NCI-H2081 (cell line): ENCODE measurements at regions not wholly inside any gene's neighbourhood (a gene's known extent, or its start where the extent isn't known, plus 50 kb on each side); places are given as distances from the start of the nearest gene placed in this dataset.

ENCODE experiments used
- DNase-seq, 2 experiments: peaks; one replicate each; lab custom pipeline; 2025; lab: John Stamatoyannopoulos, UW

- no peak for DNase-seq
Observed at GRCh38 chr10:59553162-59553900, 156.3 kb downstream of the SLC16A9 start.

DNA sequence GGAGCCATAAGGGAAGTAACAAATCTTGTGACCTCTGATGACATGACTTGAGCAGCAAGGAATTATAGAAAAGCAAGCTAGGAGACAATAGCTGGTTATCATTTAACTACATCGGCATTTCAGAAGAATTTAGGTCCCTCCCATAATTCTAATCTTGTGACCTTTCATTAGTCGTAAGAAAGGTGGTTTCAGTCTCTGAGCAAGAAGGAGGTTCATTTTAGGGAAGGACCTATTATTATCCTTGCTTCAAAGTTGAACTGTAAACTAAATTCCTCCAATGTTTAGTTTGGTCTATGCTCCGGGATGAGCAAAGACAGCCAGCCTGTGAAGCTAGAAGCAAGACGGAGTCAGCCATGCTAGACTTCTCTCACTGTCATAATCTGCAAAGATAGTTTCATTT, 159.6 kb downstream of the SLC16A9 start:
- DNase-seq: no peak

DNA sequence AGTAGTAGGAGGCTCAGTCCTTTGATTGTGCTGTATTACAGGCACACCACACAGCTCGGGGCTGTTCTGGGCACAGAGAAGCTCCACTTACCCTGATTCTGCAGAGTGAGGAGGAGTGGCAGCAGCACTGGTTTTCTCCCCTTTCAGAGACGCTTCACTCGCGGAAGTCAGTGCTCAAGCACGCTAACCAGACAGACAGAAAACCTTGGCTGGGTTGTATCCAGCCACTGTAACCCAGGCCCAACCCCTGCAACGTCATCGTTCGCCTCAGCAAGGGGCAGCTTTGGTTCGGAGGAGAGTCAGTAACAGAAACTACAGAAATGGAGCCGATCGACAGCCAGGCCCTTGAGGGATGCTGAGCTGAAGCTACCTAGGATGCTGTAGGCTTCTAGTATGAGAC, 171.0 kb downstream of the SLC16A9 start:
- no peak for DNase-seq

DNA sequence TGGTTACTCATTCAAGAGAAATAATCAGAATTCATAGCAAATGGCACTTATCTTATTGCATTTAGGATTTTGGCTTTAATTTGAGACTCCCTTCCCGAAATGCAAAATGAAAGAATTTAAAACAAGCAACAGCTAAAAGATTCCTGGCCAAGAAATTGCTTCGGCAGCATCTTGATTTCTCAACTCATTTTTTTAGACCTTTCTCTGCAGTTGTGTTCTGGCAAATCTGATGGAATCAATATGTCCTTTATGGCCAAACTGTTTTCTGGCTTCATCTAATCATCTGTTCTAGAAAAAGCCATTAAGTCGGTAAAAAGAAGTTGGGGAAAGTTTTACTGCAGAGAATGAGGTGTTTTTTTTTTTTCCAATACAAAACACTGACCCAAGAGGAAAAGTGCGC, 172.1 kb downstream of the SLC16A9 start:
- no peak for DNase-seq

DNA sequence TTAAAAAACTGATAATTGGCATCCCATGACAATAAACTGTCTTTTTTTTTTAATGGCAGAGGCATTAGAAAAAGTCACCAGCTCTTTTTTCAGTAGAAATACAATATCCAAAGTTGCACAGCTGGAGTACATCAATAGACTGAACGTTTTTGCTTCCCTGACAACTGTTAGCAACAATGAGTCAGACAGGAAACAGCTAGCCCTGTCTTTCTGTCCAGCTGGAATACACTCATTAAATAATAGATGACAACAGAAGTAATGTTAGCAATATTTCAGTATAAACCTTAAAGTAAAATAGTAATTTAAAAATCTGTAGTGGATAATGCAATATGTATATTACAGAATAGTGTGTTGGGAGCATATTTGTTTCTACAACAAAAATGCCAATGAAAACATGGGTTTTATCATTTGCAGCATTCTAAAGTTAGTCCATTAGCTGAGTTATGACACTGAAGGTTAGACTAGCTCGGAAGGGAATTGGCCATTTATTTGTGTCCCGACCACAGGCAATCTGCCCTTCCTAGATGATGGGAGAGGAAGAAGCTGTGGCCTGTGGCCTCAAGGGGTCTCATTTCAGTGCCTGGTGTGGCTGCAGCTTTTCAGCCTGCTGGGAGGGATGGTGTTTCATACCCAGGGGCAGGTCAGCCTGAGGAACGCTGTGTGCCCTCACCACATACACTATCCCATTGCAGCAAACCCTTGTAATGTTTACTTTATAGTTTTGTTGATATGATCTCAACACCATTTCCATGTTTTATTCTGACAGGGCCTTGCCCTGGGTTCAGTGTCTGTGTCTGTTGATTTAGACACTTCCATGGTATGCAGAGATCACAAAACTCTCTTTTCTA, 173.3 kb downstream of the SLC16A9 start:
- DNase-seq: peak in 1 of 2 experiments; percentile 31

DNA sequence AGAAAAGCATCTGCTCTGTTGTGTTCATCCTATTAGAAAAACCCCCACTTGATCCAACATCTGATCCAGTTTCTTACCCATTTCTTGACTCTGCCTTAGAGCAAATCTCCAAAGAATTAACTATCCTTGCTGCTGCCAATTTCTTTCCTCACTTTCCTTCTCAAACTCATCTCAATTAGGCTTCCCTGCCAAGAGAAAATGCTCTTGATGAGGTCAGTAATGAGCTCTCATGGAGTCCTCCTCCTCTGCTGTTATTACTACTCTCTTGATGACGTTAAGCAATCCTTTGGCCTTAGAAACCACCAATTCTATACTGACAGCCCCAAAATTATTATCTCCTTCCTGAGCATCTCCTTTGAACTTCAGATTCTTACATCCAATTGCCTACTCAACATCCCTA, 162.0 kb upstream of the FAM13C start:
- no peak for DNase-seq

DNA sequence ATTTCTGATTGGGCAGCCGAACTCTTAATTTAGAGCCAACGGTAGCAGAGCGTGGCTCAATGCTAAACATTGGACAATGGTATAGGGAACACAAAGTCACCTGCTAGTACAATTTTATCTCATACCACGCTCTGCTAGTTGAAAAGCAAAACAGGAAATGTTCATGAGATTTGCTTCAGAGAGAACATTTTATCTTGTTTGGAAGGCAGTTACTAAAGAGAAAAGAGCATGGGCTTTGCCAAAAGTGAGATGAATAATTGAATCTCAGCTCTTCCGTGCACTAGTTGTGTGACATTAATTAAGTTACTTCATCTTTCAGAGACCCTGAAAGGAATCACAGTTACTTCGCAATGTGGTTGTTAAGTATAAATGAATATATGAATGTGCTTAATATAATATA, 161.5 kb upstream of the FAM13C start:
- DNase-seq: no peak

DNA sequence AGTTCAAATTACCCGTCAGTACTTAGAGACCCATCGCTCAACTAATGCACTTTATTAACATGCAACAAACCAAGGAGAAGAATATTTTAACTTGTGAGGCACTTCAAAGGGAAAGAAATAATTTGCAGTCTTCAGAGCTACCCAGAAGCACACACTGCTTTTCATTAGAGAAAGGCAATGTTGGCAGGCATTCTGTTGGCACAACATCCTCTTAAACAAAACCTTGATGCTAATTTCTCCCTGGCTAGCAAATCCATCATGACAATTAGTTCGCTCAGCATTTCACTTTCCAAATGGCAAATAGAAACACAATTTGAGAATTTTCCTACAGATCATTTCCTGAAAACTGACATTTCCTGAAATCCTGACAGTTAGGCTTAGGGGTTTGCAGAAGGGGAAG, 155.6 kb upstream of the FAM13C start:
- peak; percentile 7 to 42 for DNase-seq

DNA sequence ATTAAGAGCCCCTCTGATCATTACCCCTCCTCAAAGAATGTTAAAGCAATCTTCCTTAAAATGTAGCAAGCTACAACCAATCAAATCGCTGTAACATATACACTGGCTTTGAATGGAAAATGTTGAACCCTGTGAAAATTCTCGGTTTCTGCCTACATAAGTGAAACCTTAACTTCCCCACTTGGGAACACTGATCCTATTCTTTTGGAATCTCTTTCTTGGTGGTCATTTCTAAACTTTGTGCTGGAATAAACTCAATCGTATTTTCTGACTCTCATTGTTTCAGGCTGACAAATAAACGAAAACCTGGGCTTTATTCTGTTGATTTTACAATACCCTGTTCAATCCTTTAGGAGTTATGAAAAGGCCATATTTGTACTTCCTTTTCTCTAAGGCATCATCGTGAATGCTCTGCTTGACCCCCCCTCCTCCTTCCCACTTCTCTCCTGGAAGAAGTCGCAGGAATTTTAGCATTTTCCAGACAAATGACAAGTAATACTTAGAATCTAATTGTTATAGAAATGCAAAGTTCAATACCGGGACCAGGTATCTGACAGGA, 155.1 kb upstream of the FAM13C start:
- DNase-seq: no peak

- DNase-seq: no peak
Observed at GRCh38 chr10:59513558-59513957, 151.2 kb upstream of the FAM13C start.

DNA sequence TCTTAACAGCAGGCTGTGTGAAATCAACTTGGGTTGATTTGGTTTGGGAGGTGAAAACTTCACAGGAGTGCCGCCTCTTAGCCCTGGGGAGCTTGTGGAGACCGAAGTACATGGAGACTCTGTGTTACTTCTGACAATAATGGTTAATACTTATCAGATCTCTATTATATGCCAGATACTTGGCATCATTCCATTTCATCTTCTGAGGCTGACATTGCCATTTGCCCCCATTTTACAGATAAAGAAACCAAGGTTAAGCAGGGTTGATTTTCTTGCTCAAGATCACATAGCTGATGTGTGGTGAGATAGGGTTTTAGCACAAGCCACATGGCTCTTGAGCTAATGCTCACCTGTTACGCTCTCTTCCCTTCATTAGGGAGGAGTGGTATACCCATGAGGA, 150.6 kb upstream of the FAM13C start:
- DNase-seq: no peak

- no peak for DNase-seq
Observed at GRCh38 chr10:59508956-59509355, 146.6 kb upstream of the FAM13C start.

DNA sequence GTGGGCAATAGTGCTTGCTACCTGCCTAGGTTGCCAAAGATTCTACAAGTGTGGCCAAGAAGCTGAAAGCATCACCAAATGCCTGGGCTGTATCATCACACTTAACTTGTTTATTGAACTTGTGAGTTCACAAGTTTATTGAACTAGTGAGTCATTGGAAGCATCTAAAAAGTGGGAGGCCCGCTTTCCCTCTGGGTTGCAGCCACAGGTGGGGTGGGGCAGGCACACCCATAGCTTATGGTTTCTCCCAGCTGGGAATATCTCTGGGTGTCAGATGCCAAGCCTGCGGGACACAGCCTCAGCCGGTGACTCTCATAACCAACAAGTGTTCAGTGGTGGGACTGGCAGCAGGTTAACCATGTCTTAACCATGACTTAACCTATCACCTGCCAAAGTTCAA, 145.9 kb upstream of the FAM13C start:
- DNase-seq: no peak

- DNase-seq: no peak
Observed at GRCh38 chr10:59505926-59506325, 143.6 kb upstream of the FAM13C start.

GRCh38 chr10:59499460-59499859, 137.1 kb upstream of the FAM13C start:
- no peak for DNase-seq

DNA sequence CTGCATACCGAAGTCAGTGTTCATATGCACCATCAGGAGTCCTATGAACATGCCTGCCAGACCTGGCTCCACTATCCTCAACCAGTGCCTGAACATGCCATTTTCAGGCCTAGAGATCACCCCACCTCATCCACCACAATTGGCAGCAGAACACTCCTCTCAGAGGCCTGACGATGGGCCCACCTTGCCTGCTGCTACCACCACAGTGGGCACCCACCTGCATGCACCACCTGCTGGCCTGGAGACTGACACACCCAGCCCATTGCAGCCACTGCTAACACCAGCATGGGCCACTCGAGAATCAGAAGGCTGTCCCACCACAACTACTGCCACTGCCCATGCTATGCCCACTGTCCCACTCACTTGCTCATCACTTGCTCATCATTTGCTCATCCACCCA, 130.7 kb upstream of the FAM13C start:
- DNase-seq: no peak

- DNase-seq: no peak
Observed at GRCh38 chr10:59479426-59479825, 117.1 kb upstream of the FAM13C start.

DNA sequence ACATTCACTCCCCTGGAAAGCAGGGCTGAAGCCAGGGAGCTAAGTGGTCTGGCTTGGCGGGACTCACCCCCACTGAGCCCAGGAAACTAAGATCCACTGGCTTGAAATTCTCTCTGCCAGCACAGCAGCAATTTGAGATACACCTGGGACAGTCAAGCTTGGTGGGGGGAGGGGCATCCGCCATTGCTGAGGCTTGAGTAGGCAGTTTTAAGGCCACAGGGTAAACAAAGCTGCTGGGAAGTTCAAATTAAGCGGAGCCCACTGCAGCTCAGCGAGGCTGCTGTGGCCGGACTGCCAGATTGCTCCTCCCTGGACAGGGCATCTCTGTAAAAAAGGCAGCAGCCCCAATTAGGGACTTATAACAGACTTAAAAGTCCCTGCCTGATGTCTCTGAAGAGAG, 108.2 kb upstream of the FAM13C start:
- no peak for DNase-seq

- DNase-seq: no peak
Observed at GRCh38 chr10:59465088-59465487, 102.7 kb upstream of the FAM13C start.

DNA sequence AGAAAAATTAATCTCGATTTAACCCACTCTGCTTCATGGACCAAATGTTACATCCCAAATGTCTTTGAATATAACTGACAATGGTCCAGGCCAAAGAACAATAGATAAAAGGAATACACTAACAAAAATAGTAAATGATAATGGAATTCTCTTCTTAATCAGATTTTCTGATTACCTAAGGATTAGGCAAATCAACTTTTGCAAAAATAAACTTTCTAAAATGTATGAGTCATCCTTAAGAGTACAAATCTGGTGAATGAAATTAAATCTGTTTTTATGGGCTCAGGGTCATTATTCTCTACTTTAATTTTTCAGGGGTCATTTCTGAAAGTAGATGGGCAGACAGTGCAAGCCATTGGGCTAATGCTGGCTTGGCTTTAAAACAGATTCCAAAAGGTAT, 102.1 kb upstream of the FAM13C start:
- DNase-seq: no peak

DNA sequence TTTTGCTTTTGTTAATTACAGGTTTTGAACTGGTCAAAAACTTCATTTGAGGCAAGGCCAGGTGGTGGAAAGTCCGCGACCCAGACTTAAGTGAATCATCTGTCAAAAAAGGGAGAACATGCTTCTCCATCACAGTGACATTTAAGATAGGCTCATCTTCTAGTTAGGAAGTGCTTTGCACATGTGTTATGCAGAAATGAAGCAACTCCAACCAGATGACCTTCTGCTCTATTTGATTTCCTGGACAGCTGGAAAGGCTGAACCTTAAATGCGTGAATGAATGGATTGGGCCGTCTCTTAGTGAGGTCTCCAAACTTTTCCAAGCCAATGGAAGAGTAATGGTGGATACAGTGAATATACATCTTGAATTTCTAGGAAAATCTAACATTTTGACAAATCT, 101.6 kb upstream of the FAM13C start:
- DNase-seq: no peak

DNA sequence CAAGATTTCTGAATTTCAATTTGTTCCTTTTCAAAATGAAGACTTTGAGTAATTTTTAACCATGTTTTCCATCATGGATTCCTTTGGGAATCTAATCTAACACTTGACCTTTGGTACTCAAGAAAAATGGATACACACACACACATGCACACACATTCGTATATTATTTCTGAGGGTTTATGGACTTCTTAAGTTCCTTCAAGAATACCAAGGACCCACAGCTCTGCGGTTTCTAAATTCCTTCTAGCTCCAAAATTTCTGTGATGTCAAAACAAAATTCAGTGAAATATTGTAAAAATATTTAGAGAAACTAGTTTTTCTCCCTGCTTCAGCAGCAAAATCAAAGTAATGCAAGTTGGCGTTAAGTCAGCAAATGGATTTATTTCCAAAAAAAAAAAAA, 98.3 kb upstream of the FAM13C start:
- DNase-seq: no peak

DNA sequence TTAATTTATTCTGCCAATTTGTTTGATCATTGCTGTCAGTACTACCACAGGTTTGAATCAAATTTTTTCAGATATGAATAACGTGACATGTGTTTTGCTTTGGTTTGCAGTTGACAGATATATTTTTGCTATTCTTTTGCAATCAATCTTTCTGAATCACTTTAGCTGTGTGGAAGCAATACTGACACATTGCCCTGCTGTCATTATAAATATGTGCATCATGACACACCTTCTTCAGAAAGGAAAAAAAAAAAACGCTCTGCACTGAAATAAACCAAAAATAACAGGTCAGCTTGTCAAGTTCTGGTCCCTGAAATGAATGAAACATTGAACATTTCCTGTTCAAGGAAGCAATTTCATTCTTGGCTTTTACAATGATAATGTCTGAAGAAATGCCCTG, 93.8 kb upstream of the FAM13C start:
- no peak for DNase-seq
